K562 (cell line): ENCODE measurements at regions not wholly inside any gene's neighbourhood (a gene's known extent, or its start where the extent isn't known, plus 50 kb on each side); places are given as distances from the start of the nearest gene placed in this dataset.

Experiments
- CBX5 ChIP-seq: IDR thresholded peaks from 2 replicates; pipeline ENCODE4 v1.6.1; 2014; ENCODE audit warnings: low read depth, borderline replicate concordance
- RBM15 ChIP-seq: fragments of 200-400 bp; formaldehyde crosslinking; IDR thresholded peaks from 2 replicates; pipeline ENCODE4 v1.6.1; 2018; ENCODE audit warnings: mild to moderate bottlenecking, low read length, moderate library complexity; ENCODE audit not compliant: insufficient read depth
- TF ChIP-seq, protein P1 (sequence below), 2 experiments: fragments of 450-650 bp; formaldehyde crosslinking in 1 of 2; IDR thresholded peaks; 2 replicates each; pipeline versions ENCODE4 v1.4.0 to v1.6.1; 2014 to 2020; ENCODE audit warnings: mild to moderate bottlenecking in 2 of 2, borderline replicate concordance in 1 of 2, low read depth in 1 of 2

DNA sequence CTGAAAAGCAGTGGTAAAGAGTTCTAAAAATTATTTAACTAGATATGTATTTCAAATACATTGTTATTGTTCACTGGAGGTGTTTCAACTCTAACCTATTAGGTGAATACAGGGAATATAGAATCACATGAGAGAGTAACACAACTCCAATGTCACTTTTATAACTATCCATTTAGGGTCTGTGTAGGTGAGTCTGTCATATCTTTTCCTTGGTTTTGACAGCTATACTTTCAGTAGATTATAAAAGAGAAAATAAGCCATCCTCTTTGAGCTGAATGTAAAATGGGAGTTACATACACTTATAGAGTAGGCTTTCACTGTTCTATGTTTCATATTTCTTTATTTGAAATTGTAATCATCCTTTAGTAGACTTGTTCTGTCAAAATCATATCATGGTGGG, 2321.0 kb downstream of the PCDH9 start:
- TF ChIP-seq RBM15 = no peak
- TF ChIP-seq, protein P1, sequence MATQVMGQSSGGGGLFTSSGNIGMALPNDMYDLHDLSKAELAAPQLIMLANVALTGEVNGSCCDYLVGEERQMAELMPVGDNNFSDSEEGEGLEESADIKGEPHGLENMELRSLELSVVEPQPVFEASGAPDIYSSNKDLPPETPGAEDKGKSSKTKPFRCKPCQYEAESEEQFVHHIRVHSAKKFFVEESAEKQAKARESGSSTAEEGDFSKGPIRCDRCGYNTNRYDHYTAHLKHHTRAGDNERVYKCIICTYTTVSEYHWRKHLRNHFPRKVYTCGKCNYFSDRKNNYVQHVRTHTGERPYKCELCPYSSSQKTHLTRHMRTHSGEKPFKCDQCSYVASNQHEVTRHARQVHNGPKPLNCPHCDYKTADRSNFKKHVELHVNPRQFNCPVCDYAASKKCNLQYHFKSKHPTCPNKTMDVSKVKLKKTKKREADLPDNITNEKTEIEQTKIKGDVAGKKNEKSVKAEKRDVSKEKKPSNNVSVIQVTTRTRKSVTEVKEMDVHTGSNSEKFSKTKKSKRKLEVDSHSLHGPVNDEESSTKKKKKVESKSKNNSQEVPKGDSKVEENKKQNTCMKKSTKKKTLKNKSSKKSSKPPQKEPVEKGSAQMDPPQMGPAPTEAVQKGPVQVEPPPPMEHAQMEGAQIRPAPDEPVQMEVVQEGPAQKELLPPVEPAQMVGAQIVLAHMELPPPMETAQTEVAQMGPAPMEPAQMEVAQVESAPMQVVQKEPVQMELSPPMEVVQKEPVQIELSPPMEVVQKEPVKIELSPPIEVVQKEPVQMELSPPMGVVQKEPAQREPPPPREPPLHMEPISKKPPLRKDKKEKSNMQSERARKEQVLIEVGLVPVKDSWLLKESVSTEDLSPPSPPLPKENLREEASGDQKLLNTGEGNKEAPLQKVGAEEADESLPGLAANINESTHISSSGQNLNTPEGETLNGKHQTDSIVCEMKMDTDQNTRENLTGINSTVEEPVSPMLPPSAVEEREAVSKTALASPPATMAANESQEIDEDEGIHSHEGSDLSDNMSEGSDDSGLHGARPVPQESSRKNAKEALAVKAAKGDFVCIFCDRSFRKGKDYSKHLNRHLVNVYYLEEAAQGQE (IDR thresholded peaks at IDR 0.05; ENCODE audit: borderline replicate concordance) = no peak
- TF ChIP-seq, protein P1 (CRISPR knock-in tag; IDR thresholded peaks at IDR 0.05; ENCODE audit: low read depth) = no peak
- no peak for TF ChIP-seq CBX5
